ENCODE measurements at regions not wholly inside any gene's neighbourhood (a gene's known extent, or its start where the extent isn't known, plus 50 kb on each side); places are given as distances from the start of the nearest gene placed in this dataset.

DNA sequence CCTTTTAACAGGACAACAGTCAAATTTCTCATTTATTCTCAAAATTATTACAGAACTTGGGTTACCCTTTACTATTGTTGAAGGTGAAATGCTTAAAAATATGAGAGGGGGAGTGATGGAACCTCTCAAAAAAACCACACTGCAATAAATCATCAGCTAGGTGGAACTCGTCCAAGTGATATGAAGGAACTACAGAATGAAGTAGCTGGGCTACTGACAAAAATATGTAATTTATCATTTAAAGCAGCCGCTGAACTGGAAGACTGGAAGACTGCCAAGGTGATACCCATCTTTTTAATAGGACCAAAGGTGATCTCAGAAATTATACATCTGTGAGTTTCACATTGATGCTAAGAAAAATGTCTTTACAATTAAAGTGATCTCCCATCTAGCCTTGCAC is 597.7 kb upstream of the TENM3 start:
- ChIA-PET POLR2A (no interaction called here), CTCF (ENCODE audit: low intra/inter-chr PET ratio, low total read pairs) (no interaction called here)
- Histone ChIP-seq H4K20me1 (ENCODE audit: insufficient read depth, low read length) (no peaks in the 10 kb centered on the region), H3K9me3 (ENCODE audit: low read length) (no peaks in the 10 kb centered on the region), H2AFZ (ENCODE audit: low read length) (no peak overlapping the region), H3K9ac (ENCODE audit: insufficient read depth, low read depth, low read length) (no peak overlapping the region), H3K79me2 (ENCODE audit: insufficient read depth, low read length) (no peaks in the 10 kb centered on the region), H3K4me3 (replicated peaks in 1 of 3; ENCODE audit: insufficient read depth in 1 of 3, low read depth in 2 of 3, low read length in 3 of 3) (no peak overlapping the region), H3K27me3 (ENCODE audit: control insufficient read depth in 1 of 2, insufficient read depth in 2 of 2, low read length in 2 of 2) (peaks cover 0 to 5% of the 10 kb centered on the region in 2 experiments; a peak in 1 of 5 replicates), H3K4me2 (ENCODE audit: low read depth, low read length) (no peak overlapping the region), H3K4me1 (ENCODE audit: insufficient read depth, low read length) (no peaks in the 10 kb centered on the region), H3K27ac (ENCODE audit: extremely low read length, insufficient read depth, low read length) (no peak overlapping the region), H3K36me3 (replicated peaks in 1 of 2; ENCODE audit: control insufficient read depth in 1 of 2, insufficient read depth in 2 of 2, low read length in 2 of 2) (no peaks in the 10 kb centered on the region)
- 0% methylated on average over 2 of the region's 2 CpGs for WGBS (ENCODE audit: low lambda C conversion rate)
- intact Hi-C loops (cut with micrococcal nuclease; ENCODE audit: unreplicated experiment) (no loop called here), in situ Hi-C loops (cut with HindIII; ENCODE audit: extremely low pct_ligation_motif_present, low pct_unique_long_range_greater_than_20kb) (no loop called here)
- FAIRE-seq (no peak), ATAC-seq (no peak), DNase-seq (ENCODE audit: low spot score) (no peak)
- TF ChIP-seq SRSF1 (optimal IDR thresholded peaks at IDR 0.05; ENCODE audit: low read depth, low read length) (no peak), GATAD2A (CRISPR knock-in tag; IDR thresholded peaks at IDR 0.05) (no peak), NFE2L1 (CRISPR knock-in tag; IDR thresholded peaks at IDR 0.05; ENCODE audit: borderline replicate concordance) (no peak), ZNF3 (CRISPR knock-in tag; IDR thresholded peaks at IDR 0.05) (no peak), KLF9 (CRISPR knock-in tag; IDR thresholded peaks at IDR 0.05; ENCODE audit: low read depth) (no peak), ZFP82 (CRISPR knock-in tag; IDR thresholded peaks at IDR 0.05; ENCODE audit: borderline replicate concordance) (no peak), PLRG1 (conservative IDR thresholded peaks at IDR 0.05) (no peak), RBM39 (IDR thresholded peaks at IDR 0.05; ENCODE audit: low read depth, low read length, poor library complexity, severe bottlenecking) (no peak)
- TF ChIP-seq, protein P1, sequence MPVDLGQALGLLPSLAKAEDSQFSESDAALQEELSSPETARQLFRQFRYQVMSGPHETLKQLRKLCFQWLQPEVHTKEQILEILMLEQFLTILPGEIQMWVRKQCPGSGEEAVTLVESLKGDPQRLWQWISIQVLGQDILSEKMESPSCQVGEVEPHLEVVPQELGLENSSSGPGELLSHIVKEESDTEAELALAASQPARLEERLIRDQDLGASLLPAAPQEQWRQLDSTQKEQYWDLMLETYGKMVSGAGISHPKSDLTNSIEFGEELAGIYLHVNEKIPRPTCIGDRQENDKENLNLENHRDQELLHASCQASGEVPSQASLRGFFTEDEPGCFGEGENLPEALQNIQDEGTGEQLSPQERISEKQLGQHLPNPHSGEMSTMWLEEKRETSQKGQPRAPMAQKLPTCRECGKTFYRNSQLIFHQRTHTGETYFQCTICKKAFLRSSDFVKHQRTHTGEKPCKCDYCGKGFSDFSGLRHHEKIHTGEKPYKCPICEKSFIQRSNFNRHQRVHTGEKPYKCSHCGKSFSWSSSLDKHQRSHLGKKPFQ (CRISPR knock-in tag; IDR thresholded peaks at IDR 0.05; ENCODE audit: insufficient replicate concordance), result no peak
- TF ChIP-seq, protein P2, sequence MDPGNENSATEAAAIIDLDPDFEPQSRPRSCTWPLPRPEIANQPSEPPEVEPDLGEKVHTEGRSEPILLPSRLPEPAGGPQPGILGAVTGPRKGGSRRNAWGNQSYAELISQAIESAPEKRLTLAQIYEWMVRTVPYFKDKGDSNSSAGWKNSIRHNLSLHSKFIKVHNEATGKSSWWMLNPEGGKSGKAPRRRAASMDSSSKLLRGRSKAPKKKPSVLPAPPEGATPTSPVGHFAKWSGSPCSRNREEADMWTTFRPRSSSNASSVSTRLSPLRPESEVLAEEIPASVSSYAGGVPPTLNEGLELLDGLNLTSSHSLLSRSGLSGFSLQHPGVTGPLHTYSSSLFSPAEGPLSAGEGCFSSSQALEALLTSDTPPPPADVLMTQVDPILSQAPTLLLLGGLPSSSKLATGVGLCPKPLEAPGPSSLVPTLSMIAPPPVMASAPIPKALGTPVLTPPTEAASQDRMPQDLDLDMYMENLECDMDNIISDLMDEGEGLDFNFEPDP (CRISPR knock-in tag; conservative IDR thresholded peaks at IDR 0.05), result no peak
- TF ChIP-seq, protein P3, sequence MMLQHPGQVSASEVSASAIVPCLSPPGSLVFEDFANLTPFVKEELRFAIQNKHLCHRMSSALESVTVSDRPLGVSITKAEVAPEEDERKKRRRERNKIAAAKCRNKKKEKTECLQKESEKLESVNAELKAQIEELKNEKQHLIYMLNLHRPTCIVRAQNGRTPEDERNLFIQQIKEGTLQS (CRISPR knock-in tag; IDR thresholded peaks at IDR 0.05), result no peak
- BruUV-seq (replicated peaks), result no TSS peak

Data from HepG2 (cell line).